GM12875 (cell line): ENCODE measurements at regions not wholly inside any gene's neighbourhood (a gene's known extent, or its start where the extent isn't known, plus 50 kb on each side); places are given as distances from the start of the nearest gene placed in this dataset.

Experiments
- H3K4me3 ChIP-seq: one replicate; pipeline ENCODE4 v1.5.1; 2011; ENCODE audit warnings: low read depth, low read length, control low read depth
- TF ChIP-seq, protein P1 (sequence below): IDR thresholded peaks from 2 replicates; pipeline ENCODE4 v1.5.1; 2011; ENCODE audit warnings: low read depth, mild to moderate bottlenecking, control low read depth, inconsistent platforms, low read length, moderate library complexity, borderline replicate concordance; ENCODE audit not compliant: insufficient read depth

DNA sequence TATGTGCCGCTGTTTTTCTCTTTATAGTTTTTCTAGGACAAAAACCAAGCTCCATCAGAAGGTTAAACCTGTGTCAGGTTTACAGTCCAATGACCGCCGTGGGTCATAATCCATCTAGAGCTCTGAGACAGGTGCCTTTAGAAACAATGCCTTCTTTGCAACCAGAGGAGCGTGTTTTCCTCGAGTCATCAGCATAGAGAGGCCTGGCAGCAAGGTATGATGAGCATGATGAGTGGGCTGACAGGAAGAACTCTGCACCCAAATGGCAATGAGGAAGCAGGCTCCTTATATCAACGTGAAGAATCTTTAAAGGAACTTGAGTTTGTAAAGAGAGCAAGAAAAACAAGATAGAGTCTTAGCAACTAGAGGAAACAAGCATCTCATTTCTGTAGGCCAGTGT is 60.5 kb upstream of the NUDT4 start:
- TF ChIP-seq, protein P1, sequence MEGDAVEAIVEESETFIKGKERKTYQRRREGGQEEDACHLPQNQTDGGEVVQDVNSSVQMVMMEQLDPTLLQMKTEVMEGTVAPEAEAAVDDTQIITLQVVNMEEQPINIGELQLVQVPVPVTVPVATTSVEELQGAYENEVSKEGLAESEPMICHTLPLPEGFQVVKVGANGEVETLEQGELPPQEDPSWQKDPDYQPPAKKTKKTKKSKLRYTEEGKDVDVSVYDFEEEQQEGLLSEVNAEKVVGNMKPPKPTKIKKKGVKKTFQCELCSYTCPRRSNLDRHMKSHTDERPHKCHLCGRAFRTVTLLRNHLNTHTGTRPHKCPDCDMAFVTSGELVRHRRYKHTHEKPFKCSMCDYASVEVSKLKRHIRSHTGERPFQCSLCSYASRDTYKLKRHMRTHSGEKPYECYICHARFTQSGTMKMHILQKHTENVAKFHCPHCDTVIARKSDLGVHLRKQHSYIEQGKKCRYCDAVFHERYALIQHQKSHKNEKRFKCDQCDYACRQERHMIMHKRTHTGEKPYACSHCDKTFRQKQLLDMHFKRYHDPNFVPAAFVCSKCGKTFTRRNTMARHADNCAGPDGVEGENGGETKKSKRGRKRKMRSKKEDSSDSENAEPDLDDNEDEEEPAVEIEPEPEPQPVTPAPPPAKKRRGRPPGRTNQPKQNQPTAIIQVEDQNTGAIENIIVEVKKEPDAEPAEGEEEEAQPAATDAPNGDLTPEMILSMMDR, result no peak
- no peak overlapping the region for H3K4me3 ChIP-seq

DNA sequence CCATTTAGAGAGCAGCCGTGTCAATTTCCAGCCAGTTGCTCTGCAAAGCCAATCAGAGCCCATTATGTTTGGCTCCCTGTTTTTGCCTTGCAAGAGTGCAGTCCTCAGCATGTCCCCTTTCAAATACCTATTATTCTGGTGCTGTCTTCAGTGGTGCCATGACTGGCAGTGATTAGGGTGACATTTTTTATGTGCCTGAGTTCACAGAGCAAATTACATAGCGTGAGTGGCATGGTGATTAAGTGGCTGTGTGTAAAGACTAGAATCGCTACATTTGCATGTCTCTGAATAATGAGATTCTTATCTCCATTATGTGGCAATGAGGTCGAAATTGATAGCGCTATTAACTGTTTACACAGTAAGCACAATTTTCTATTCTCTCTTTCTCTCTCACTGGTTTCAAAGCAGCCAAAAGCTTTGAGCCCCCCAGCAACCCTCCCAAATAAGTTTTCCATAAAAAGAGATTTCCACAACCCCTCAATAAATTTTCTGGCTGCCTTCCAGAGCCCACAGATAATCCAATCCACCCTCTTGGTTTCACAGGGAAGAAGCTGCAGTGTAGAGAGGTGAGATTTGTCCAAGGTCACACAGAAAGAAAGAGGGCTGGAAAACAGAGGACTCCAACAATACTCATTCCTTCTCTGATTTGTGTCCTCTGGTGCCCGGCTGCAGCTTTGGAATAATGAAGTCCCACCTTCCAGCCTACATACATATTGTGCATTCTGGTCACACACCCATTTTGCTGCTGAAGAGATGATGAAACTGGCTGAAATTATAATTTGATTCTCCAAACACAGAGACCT is 58.8 kb upstream of the NUDT4 start:
- H3K4me3 ChIP-seq, result no peak overlapping the region
- TF ChIP-seq, protein P1, result no peak

DNA sequence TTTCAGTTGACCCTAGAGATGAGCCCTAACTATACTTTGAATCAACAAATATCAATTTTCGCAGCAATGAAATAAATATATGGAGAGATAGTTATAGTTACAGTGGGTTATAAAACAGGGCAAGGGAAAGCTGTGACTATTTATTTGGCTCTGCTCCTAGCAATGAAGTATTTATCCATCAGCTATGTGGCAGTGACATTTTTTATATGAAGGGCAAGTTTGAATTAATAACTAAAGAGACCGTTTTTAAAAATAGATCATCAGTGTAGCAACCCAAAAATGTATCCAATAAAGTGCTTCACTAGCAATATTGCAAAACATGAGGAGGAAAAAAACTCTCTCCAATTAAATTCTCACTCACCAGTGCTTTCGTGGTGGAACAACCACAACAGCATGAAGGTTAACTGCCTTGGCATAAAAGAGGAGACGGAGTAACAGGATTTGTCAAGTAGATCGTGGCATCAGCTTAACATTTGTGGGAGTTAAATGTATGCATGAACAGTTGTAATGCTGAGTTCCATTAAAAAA is 58.1 kb upstream of the NUDT4 start:
- TF ChIP-seq, protein P1, result no peak
- H3K4me3 ChIP-seq, result no peak overlapping the region

DNA sequence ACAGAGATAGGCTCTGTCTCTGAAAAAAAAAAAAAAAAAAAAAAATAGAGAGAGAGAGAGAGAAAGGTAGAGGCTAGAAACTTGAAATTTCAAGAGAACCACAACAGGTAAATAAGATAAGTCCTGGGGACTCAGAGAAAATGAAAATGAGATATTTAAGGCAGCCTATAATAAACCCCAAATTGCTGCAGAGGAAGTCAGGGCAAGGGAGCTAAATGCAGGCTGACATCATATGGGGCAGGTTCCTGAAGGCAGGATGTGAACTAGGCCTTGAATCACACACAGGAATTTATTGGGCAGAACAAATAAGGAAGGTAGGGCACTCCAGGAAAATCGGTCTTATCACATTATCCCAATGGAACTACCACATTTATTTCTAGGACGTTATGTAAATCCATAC is 54.9 kb upstream of the NUDT4 start:
- H3K4me3 ChIP-seq, result no peak overlapping the region
- TF ChIP-seq, protein P1, result no peak

DNA sequence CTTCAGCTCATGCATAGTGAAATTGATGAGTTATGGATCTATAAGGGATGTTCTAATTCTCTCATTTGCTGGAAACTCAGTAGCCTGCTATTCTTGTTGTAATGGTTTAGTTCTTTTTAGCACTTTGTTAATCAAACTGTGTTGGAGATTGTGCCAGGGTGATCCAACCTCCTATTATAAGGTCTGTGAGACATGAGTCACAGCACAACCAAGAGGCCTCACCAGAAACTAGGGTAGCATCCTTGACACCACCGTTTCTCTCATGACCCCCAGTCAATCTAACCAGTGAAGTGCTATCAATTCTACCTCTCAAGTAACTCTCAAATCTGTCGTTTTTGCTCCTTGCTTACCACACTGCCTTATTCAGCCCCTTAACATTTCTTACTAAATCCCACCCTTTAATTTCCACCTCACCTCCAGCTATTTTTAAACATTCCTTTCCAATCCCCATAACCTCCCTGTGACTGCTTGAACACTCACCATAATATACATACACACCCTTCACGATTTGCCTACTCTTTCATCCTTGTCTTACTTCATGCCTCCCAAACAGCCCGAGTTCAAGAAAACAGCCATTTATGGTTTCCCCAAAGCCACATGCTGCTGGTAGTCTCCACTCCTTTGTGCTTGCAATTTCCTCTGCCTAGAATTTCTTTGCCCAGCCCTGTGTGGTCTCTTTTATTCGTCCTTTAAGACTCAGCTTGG is 53.9 kb upstream of the NUDT4 start:
- no peak overlapping the region for H3K4me3 ChIP-seq
- TF ChIP-seq, protein P1, result no peak

DNA sequence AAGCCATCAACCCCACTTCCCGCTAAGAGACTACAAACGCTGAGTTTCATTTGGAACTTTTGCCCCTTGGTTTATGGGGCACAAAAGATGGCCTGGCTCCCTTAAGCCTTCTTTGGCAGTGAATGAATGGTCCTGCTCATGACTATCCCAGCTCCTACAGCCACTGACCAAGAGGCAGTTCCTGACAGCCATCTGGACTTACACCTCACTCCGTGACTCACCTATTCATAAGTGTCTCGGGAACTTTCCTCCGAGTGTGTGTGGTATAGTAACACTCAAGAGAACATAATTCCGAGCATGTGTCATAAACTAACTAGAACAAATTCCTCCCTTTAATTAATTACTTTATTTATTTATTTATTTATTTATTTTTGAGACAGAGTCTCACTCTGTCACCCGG is 51.9 kb upstream of the NUDT4 start:
- TF ChIP-seq, protein P1, result no peak

More for the DNA sequence above, 51.9 kb upstream of the NUDT4 start:
- no peak overlapping the region for H3K4me3 ChIP-seq
